Peyer's patch (tissue), 4 donors: ENCODE measurements at regions not wholly inside any gene's neighbourhood (a gene's known extent, or its start where the extent isn't known, plus 50 kb on each side); places are given as distances from the start of the nearest gene placed in this dataset.

ENCODE experiments used
- CTCF ChIP-seq, 6 experiments: fragments of 450-650 bp in 4 of 6; fragments of 200-600 bp in 2 of 6; sonication (generic) in 1 of 6; IDR thresholded peaks; one replicate each; pipeline ENCODE4 v1.5.1; 2017 to 2019; ENCODE audit warnings: antibody characterized with exemption in 6 of 6, mild to moderate bottlenecking in 3 of 6, moderate library complexity in 1 of 6
- POLR2A ChIP-seq, 2 donors: fragments of 450-650 bp; IDR thresholded peaks; one replicate each; pipeline ENCODE4 v1.5.1; 2017; ENCODE audit warnings: antibody characterized with exemption in 2 of 2, mild to moderate bottlenecking in 2 of 2, moderate library complexity in 2 of 2

- TF ChIP-seq CTCF (IDR thresholded peaks at IDR 0.05) (no peak), POLR2A (IDR thresholded peaks at IDR 0.05) (no peak)
These were observed 189.5 kb downstream of the BMP7 start for GRCh38 chr20:57076951-57077350.
